ENCODE measurements at regions not wholly inside any gene's neighbourhood (a gene's known extent, or its start where the extent isn't known, plus 50 kb on each side); places are given as distances from the start of the nearest gene placed in this dataset.

GRCh38 chr18:48473816-48474215, 64.6 kb upstream of the ZBTB7C start:
- 93 to 94% methylated on average over 1 of the region's 1 CpG for WGBS, 2 donors
- H3K4me1 ChIP-seq (ENCODE audit: control insufficient read depth in 1 of 2, insufficient read depth in 2 of 2, low read length in 2 of 2): no peaks in the 10 kb centered on the region
- ATAC-seq (ENCODE audit: low FRiP score) (no peak), DNase-seq (no peak)
- H3K4me3 ChIP-seq (ENCODE audit: low read length in 2 of 2): no peak overlapping the region
- H3K36me3 ChIP-seq (ENCODE audit: control insufficient read depth in 1 of 2, insufficient read depth in 2 of 2, low read length in 1 of 2): no peaks in the 10 kb centered on the region
- intact Hi-C loops (cut with DNase I): no loop called here
- H3K9me3 ChIP-seq (ENCODE audit: control insufficient read depth, low read length): peaks cover 1% of the 10 kb centered on the region
- H3K27me3 ChIP-seq (ENCODE audit: control insufficient read depth in 1 of 2, insufficient read depth in 2 of 2, low read length in 1 of 2): peaks cover 0 to 3% of the 10 kb centered on the region in 2 donors
- no peak overlapping the region for H3K27ac ChIP-seq (ENCODE audit: low read depth in 1 of 2, low read length in 2 of 2)

- WGBS, 2 donors: 61 to 63% methylated on average over 3 of the region's 3 CpGs
These were observed 63.4 kb upstream of the ZBTB7C start for GRCh38 chr18:48472610-48473009.

GRCh38 chr18:48470484-48471180, 61.4 kb upstream of the ZBTB7C start:
- DNase-seq (no peak), ATAC-seq (ENCODE audit: low FRiP score) (peak; percentile 31)
- Histone ChIP-seq H3K27ac (ENCODE audit: low read depth in 1 of 2, low read length in 2 of 2) (no peak overlapping the region), H3K9me3 (ENCODE audit: control insufficient read depth, low read length) (peaks cover 1% of the 10 kb centered on the region), H3K4me3 (ENCODE audit: low read length in 2 of 2) (no peak overlapping the region), H3K36me3 (ENCODE audit: control insufficient read depth in 1 of 2, insufficient read depth in 2 of 2, low read length in 1 of 2) (no peaks in the 10 kb centered on the region), H3K4me1 (ENCODE audit: control insufficient read depth in 1 of 2, insufficient read depth in 2 of 2, low read length in 2 of 2) (no peaks in the 10 kb centered on the region), H3K27me3 (ENCODE audit: control insufficient read depth in 1 of 2, insufficient read depth in 2 of 2, low read length in 1 of 2) (peaks cover 0 to 3% of the 10 kb centered on the region in 2 donors)
- WGBS, 2 donors: 82 to 87% methylated on average over 5 of the region's 5 CpGs
- intact Hi-C loops (cut with DNase I): no loop called here

More at GRCh38 chr18:48472610-48473009, 63.4 kb upstream of the ZBTB7C start:
- intact Hi-C loops (cut with DNase I): no loop called here
- no peak overlapping the region for H3K27ac ChIP-seq (ENCODE audit: low read depth in 1 of 2, low read length in 2 of 2)
- ATAC-seq (ENCODE audit: low FRiP score) (no peak), DNase-seq (no peak)
- peaks cover 0 to 3% of the 10 kb centered on the region in 2 donors for H3K27me3 ChIP-seq (ENCODE audit: control insufficient read depth in 1 of 2, insufficient read depth in 2 of 2, low read length in 1 of 2)
- H3K4me3 ChIP-seq (ENCODE audit: low read length in 2 of 2): no peak overlapping the region
- H3K9me3 ChIP-seq (ENCODE audit: control insufficient read depth, low read length): peaks cover 1% of the 10 kb centered on the region
- H3K4me1 ChIP-seq (ENCODE audit: control insufficient read depth in 1 of 2, insufficient read depth in 2 of 2, low read length in 2 of 2): no peaks in the 10 kb centered on the region
- no peaks in the 10 kb centered on the region for H3K36me3 ChIP-seq (ENCODE audit: control insufficient read depth in 1 of 2, insufficient read depth in 2 of 2, low read length in 1 of 2)

- 95 to 100% methylated on average over 2 of the region's 2 CpGs for WGBS, 2 donors
- no peaks in the 10 kb centered on the region for H3K27me3 ChIP-seq (ENCODE audit: control insufficient read depth in 1 of 2, insufficient read depth in 2 of 2, low read length in 1 of 2)
- no peak for ATAC-seq (ENCODE audit: low FRiP score)
These were observed 59.0 kb upstream of the ZBTB7C start for GRCh38 chr18:48468151-48468550.

GRCh38 chr18:48467231-48467630, 58.0 kb upstream of the ZBTB7C start:
- WGBS, 2 donors: 90 to 92% methylated on average over 6 of the region's 6 CpGs

More at GRCh38 chr18:48468151-48468550, 59.0 kb upstream of the ZBTB7C start:
- intact Hi-C loops (cut with DNase I): loop anchor here in 1 of 2 donors (5.0 kb wide), 1 partner anchor 436 kb away; no protein-coding TSS in a partner anchor
- no peak overlapping the region for H3K4me3 ChIP-seq (ENCODE audit: low read length in 2 of 2)
- H3K27ac ChIP-seq (ENCODE audit: low read depth in 1 of 2, low read length in 2 of 2): no peak overlapping the region
- H3K9me3 ChIP-seq (ENCODE audit: control insufficient read depth, low read length): peaks cover 1% of the 10 kb centered on the region
- no peaks in the 10 kb centered on the region for H3K36me3 ChIP-seq (ENCODE audit: control insufficient read depth in 1 of 2, insufficient read depth in 2 of 2, low read length in 1 of 2)
- DNase-seq: no peak
- no peaks in the 10 kb centered on the region for H3K4me1 ChIP-seq (ENCODE audit: control insufficient read depth in 1 of 2, insufficient read depth in 2 of 2, low read length in 2 of 2)

GRCh38 chr18:48462510-48462909, 53.3 kb upstream of the ZBTB7C start:
- Histone ChIP-seq H3K36me3 (ENCODE audit: control insufficient read depth in 1 of 2, insufficient read depth in 2 of 2, low read length in 1 of 2) (no peaks in the 10 kb centered on the region), H3K27ac (ENCODE audit: low read depth in 1 of 2, low read length in 2 of 2) (no peak overlapping the region), H3K27me3 (ENCODE audit: control insufficient read depth in 1 of 2, insufficient read depth in 2 of 2, low read length in 1 of 2) (no peaks in the 10 kb centered on the region), H3K9me3 (ENCODE audit: control insufficient read depth, low read length) (no peaks in the 10 kb centered on the region), H3K4me1 (ENCODE audit: control insufficient read depth in 1 of 2, insufficient read depth in 2 of 2, low read length in 2 of 2) (no peaks in the 10 kb centered on the region), H3K4me3 (ENCODE audit: low read length in 2 of 2) (no peak overlapping the region)
- DNase-seq: no peak
- no peak for ATAC-seq (ENCODE audit: low FRiP score)
- intact Hi-C loops (cut with DNase I): loop anchor here in 1 of 2 donors (5.0 kb wide), 1 partner anchor 430 kb away; no protein-coding TSS in a partner anchor
- WGBS, 2 donors: 96 to 100% methylated on average over 1 of the region's 1 CpG

More at GRCh38 chr18:48467231-48467630, 58.0 kb upstream of the ZBTB7C start:
- no peaks in the 10 kb centered on the region for H3K9me3 ChIP-seq (ENCODE audit: control insufficient read depth, low read length)
- H3K4me3 ChIP-seq (ENCODE audit: low read length in 2 of 2): no peak overlapping the region
- DNase-seq: no peak
- no peaks in the 10 kb centered on the region for H3K27me3 ChIP-seq (ENCODE audit: control insufficient read depth in 1 of 2, insufficient read depth in 2 of 2, low read length in 1 of 2)
- no peaks in the 10 kb centered on the region for H3K4me1 ChIP-seq (ENCODE audit: control insufficient read depth in 1 of 2, insufficient read depth in 2 of 2, low read length in 2 of 2)
- intact Hi-C loops (cut with DNase I): loop anchor here in 1 of 2 donors (5.0 kb wide), 1 partner anchor 435 kb away; no protein-coding TSS in a partner anchor
- H3K27ac ChIP-seq (ENCODE audit: low read depth in 1 of 2, low read length in 2 of 2): no peak overlapping the region
- no peaks in the 10 kb centered on the region for H3K36me3 ChIP-seq (ENCODE audit: control insufficient read depth in 1 of 2, insufficient read depth in 2 of 2, low read length in 1 of 2)
- no peak for ATAC-seq (ENCODE audit: low FRiP score)

- Histone ChIP-seq H3K36me3 (ENCODE audit: control insufficient read depth in 1 of 2, insufficient read depth in 2 of 2, low read length in 1 of 2) (no peaks in the 10 kb centered on the region), H3K4me1 (ENCODE audit: control insufficient read depth in 1 of 2, insufficient read depth in 2 of 2, low read length in 2 of 2) (no peaks in the 10 kb centered on the region), H3K27me3 (ENCODE audit: control insufficient read depth in 1 of 2, insufficient read depth in 2 of 2, low read length in 1 of 2) (no peaks in the 10 kb centered on the region), H3K4me3 (ENCODE audit: low read length in 2 of 2) (no peak overlapping the region), H3K27ac (ENCODE audit: low read depth in 1 of 2, low read length in 2 of 2) (no peak overlapping the region), H3K9me3 (ENCODE audit: control insufficient read depth, low read length) (no peaks in the 10 kb centered on the region)
- intact Hi-C loops (cut with DNase I): loop anchor here in 1 of 2 donors (5.0 kb wide), 1 partner anchor 429 kb away; no protein-coding TSS in a partner anchor
- ATAC-seq (ENCODE audit: low FRiP score) (no peak), DNase-seq (no peak)
- 81 to 83% methylated on average over 3 of the region's 3 CpGs for WGBS, 2 donors
These were observed 51.9 kb upstream of the ZBTB7C start for GRCh38 chr18:48460929-48461583.

- H3K4me3 ChIP-seq (ENCODE audit: low read length in 2 of 2): no peak overlapping the region
- no peak overlapping the region for H3K27ac ChIP-seq (ENCODE audit: low read depth in 1 of 2, low read length in 2 of 2)
- H3K27me3 ChIP-seq (ENCODE audit: control insufficient read depth in 1 of 2, insufficient read depth in 2 of 2, low read length in 1 of 2): no peaks in the 10 kb centered on the region
- H3K36me3 ChIP-seq (ENCODE audit: control insufficient read depth in 1 of 2, insufficient read depth in 2 of 2, low read length in 1 of 2): no peaks in the 10 kb centered on the region
- ATAC-seq (ENCODE audit: low FRiP score) (no peak), DNase-seq (no peak)
- no peaks in the 10 kb centered on the region for H3K4me1 ChIP-seq (ENCODE audit: control insufficient read depth in 1 of 2, insufficient read depth in 2 of 2, low read length in 2 of 2)
- intact Hi-C loops (cut with DNase I): no loop called here
- H3K9me3 ChIP-seq (ENCODE audit: control insufficient read depth, low read length): no peaks in the 10 kb centered on the region
- 93 to 95% methylated on average over 1 of the region's 1 CpG for WGBS, 2 donors
These were observed 50.3 kb upstream of the ZBTB7C start for GRCh38 chr18:48459465-48459864.

- H3K4me3 ChIP-seq (ENCODE audit: low read length in 2 of 2): no peak overlapping the region
- no peaks in the 10 kb centered on the region for H3K4me1 ChIP-seq (ENCODE audit: control insufficient read depth in 1 of 2, insufficient read depth in 2 of 2, low read length in 2 of 2)
- intact Hi-C loops (cut with DNase I): no loop called here
- DNase-seq (no peak), ATAC-seq (ENCODE audit: low FRiP score) (no peak)
- H3K27ac ChIP-seq (ENCODE audit: low read depth in 1 of 2, low read length in 2 of 2): no peak overlapping the region
- H3K36me3 ChIP-seq (ENCODE audit: control insufficient read depth in 1 of 2, insufficient read depth in 2 of 2, low read length in 1 of 2): no peaks in the 10 kb centered on the region
- no peaks in the 10 kb centered on the region for H3K27me3 ChIP-seq (ENCODE audit: control insufficient read depth in 1 of 2, insufficient read depth in 2 of 2, low read length in 1 of 2)
- H3K9me3 ChIP-seq (ENCODE audit: control insufficient read depth, low read length): no peaks in the 10 kb centered on the region
These were observed 49.8 kb upstream of the ZBTB7C start for GRCh38 chr18:48459016-48459415.

All from aorta (tissue), 5 donors.